ENCODE measurements at regions not wholly inside any gene's neighbourhood (a gene's known extent, or its start where the extent isn't known, plus 50 kb on each side); places are given as distances from the start of the nearest gene placed in this dataset.

GRCh38 chr17:33749171-33749570, 456.1 kb upstream of the ASIC2 start:
- no peak for TF ChIP-seq USF1 (IDR thresholded peaks at IDR 0.05)

- peak; percentile 81 for TF ChIP-seq RAD21 (IDR thresholded peaks at IDR 0.05; ENCODE audit: low read depth)
- no peak for TF ChIP-seq USF1 (IDR thresholded peaks at IDR 0.05)
Measured at GRCh38 chr17:33750943-33751701, 458.0 kb upstream of the ASIC2 start.

- TF ChIP-seq MAX (IDR thresholded peaks at IDR 0.05) (no peak), USF1 (IDR thresholded peaks at IDR 0.05) (no peak), YY1 (IDR thresholded peaks at IDR 0.05; ENCODE audit: low read depth) (no peak), NFIC (IDR thresholded peaks at IDR 0.05) (no peak), CEBPB (IDR thresholded peaks at IDR 0.05) (no peak), REST (IDR thresholded peaks at IDR 0.05; ENCODE audit: low read depth) (no peak)
Measured at GRCh38 chr17:33751702-33752065, 458.6 kb upstream of the ASIC2 start.

GRCh38 chr17:33753452-33753851, 460.4 kb upstream of the ASIC2 start:
- no peak for TF ChIP-seq YY1 (IDR thresholded peaks at IDR 0.05; ENCODE audit: low read depth)

GRCh38 chr17:33756021-33756420, 462.9 kb upstream of the ASIC2 start:
- TF ChIP-seq USF1 (IDR thresholded peaks at IDR 0.05) = no peak
- no peak for TF ChIP-seq EGR1 (IDR thresholded peaks at IDR 0.05)
- TF ChIP-seq TCF12 (IDR thresholded peaks at IDR 0.05; ENCODE audit: low read depth) = no peak
- TF ChIP-seq ZBTB7A (IDR thresholded peaks at IDR 0.05; ENCODE audit: low read depth) = no peak
- TF ChIP-seq TAF1 (IDR thresholded peaks at IDR 0.05; ENCODE audit: low read depth) = no peak

- TF ChIP-seq YY1 (IDR thresholded peaks at IDR 0.05; ENCODE audit: low read depth) = no peak
- TF ChIP-seq TEAD4 (IDR thresholded peaks at IDR 0.05) = no peak
- TF ChIP-seq TAF1 (IDR thresholded peaks at IDR 0.05; ENCODE audit: low read depth) = no peak
- no peak for TF ChIP-seq EP300 (IDR thresholded peaks at IDR 0.05; ENCODE audit: borderline replicate concordance)
- no peak for TF ChIP-seq MAX (IDR thresholded peaks at IDR 0.05)
- TF ChIP-seq REST (IDR thresholded peaks at IDR 0.05; ENCODE audit: low read depth) = no peak
- TF ChIP-seq CREB1 (IDR thresholded peaks at IDR 0.05; ENCODE audit: low read depth) = no peak
- no peak for TF ChIP-seq TCF12 (IDR thresholded peaks at IDR 0.05; ENCODE audit: low read depth)
- no peak for TF ChIP-seq RAD21 (IDR thresholded peaks at IDR 0.05; ENCODE audit: low read depth)
- no peak for TF ChIP-seq EGR1 (IDR thresholded peaks at IDR 0.05)
- no peak for TF ChIP-seq NFIC (IDR thresholded peaks at IDR 0.05)
- no peak for TF ChIP-seq FOXM1 (IDR thresholded peaks at IDR 0.05; ENCODE audit: borderline replicate concordance, low read depth)
- TF ChIP-seq ZBTB7A (IDR thresholded peaks at IDR 0.05; ENCODE audit: low read depth) = no peak
- TF ChIP-seq USF1 (IDR thresholded peaks at IDR 0.05) = no peak
- TF ChIP-seq CEBPB (IDR thresholded peaks at IDR 0.05) = no peak
Measured at GRCh38 chr17:33765871-33766270, 472.8 kb upstream of the ASIC2 start.

All from Ishikawa (cell line).